Mammary epithelial cell (primary cell): ENCODE measurements at regions not wholly inside any gene's neighbourhood (a gene's known extent, or its start where the extent isn't known, plus 50 kb on each side); places are given as distances from the start of the nearest gene placed in this dataset.

Source experiments
- CTCF ChIP-seq, 2 donors: IDR thresholded peaks in 1 of 2; conservative IDR thresholded peaks in 1 of 2; 2 replicates each; pipeline ENCODE4 v1.5.1; 2011 to 2012; ENCODE audit warnings: inconsistent platforms in 2 of 2, low read length in 2 of 2, mild to moderate bottlenecking in 2 of 2, control low read depth in 1 of 2, low read depth in 1 of 2; ENCODE audit not compliant: insufficient read depth in 1 of 2; ENCODE audit errors: extremely low read depth in 1 of 2
- EZH2 ChIP-seq: IDR thresholded peaks from 2 replicates; pipeline ENCODE4 v1.6.1; 2012; ENCODE audit warnings: low read length, inconsistent platforms, borderline replicate concordance

- no peak for TF ChIP-seq CTCF (conservative IDR thresholded peaks at IDR 0.05 in 1 of 2, IDR thresholded peaks at IDR 0.05 in 1 of 2; ENCODE audit: extremely low read depth in 1 of 2, insufficient read depth in 1 of 2, low read depth in 1 of 2, low read length in 2 of 2)
- TF ChIP-seq EZH2, result no peak
These were observed 391.1 kb upstream of the GRIA1 start for GRCh38 chr5:153099328-153099727.
